GM03348 (cell line): ENCODE measurements at regions not wholly inside any gene's neighbourhood (a gene's known extent, or its start where the extent isn't known, plus 50 kb on each side); places are given as distances from the start of the nearest gene placed in this dataset.
"Not testable (repeated sequence)": the region's sequence is repeated elsewhere in the genome, so short reads cannot be mapped to it uniquely, and the experiment has no call there.

Source experiments
- DNase-seq: peaks from one replicate; pipeline ENCODE4 v3.0.0; 2012; ENCODE audit warnings: low spot score

- peak; percentile 70 for DNase-seq
Observed at GRCh38 chr2:7758073-7758759, 841.0 kb downstream of the RNF144A start.

- DNase-seq: no peak
Observed at GRCh38 chr2:7759898-7760297, 842.7 kb downstream of the RNF144A start.

- DNase-seq: not testable (repeated sequence)
Observed at GRCh38 chr2:7763418-7763817, 846.2 kb downstream of the RNF144A start.

GRCh38 chr2:7765236-7765635, 848.0 kb downstream of the RNF144A start:
- DNase-seq: no peak

GRCh38 chr2:7766088-7766722, 849.0 kb downstream of the RNF144A start:
- no peak for DNase-seq

- no peak for DNase-seq
Observed at GRCh38 chr2:7766978-7767565, 849.9 kb downstream of the RNF144A start.

- DNase-seq: no peak
Observed at GRCh38 chr2:7767902-7768301, 850.7 kb downstream of the RNF144A start.

GRCh38 chr2:7771781-7772180, 854.6 kb downstream of the RNF144A start:
- no peak for DNase-seq

- DNase-seq: peak; percentile 39
Observed at GRCh38 chr2:7773362-7774360, 856.4 kb downstream of the RNF144A start.

GRCh38 chr2:7774481-7774880, 857.3 kb downstream of the RNF144A start:
- no peak for DNase-seq

- DNase-seq: no peak
Observed at GRCh38 chr2:7777668-7778067, 860.5 kb downstream of the RNF144A start.

GRCh38 chr2:7780321-7780720, 863.1 kb downstream of the RNF144A start:
- DNase-seq: no peak

- DNase-seq: no peak
Observed at GRCh38 chr2:7785700-7786099, 868.5 kb downstream of the RNF144A start.

GRCh38 chr2:7788736-7789135, 871.5 kb downstream of the RNF144A start:
- no peak for DNase-seq

GRCh38 chr2:7792031-7792651, 874.9 kb downstream of the RNF144A start:
- no peak for DNase-seq

- peak; percentile 46 for DNase-seq
Observed at GRCh38 chr2:7795778-7796563, 878.8 kb downstream of the RNF144A start.

- no peak for DNase-seq
Observed at GRCh38 chr2:7800031-7800430, 881.8 kb upstream of the ID2 start.

GRCh38 chr2:7801212-7801611, 880.6 kb upstream of the ID2 start:
- DNase-seq: no peak

GRCh38 chr2:7803515-7803914, 878.3 kb upstream of the ID2 start:
- no peak for DNase-seq

GRCh38 chr2:7809640-7810039, 872.2 kb upstream of the ID2 start:
- DNase-seq: no peak

GRCh38 chr2:7811073-7811472, 870.8 kb upstream of the ID2 start:
- no peak for DNase-seq
